ENCODE measurements at regions not wholly inside any gene's neighbourhood (a gene's known extent, or its start where the extent isn't known, plus 50 kb on each side); places are given as distances from the start of the nearest gene placed in this dataset.

DNA sequence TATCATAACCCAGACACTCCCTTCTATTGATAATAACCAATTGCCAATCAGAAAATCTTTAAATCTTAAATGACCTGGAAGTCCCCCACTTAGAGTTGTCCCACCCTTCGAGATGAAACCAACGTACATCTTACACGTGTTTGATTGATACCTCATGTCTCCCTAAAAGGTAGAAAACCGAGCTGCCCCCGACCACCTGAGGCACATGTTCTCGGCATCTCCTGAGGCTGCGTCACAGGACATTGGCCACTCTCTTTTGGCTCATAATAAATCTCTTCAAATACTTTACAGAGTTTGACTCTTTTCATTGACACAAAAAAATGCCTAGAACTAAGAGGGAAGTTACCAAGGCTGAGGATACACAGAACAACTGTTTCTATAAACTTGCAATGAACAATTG is 190.0 kb downstream of the RTP5 start:
- TF ChIP-seq YY1 (IDR thresholded peaks at IDR 0.05; ENCODE audit: low read depth) (no peak), TAF1 (IDR thresholded peaks at IDR 0.05; ENCODE audit: low read depth) (no peak), ZBTB7A (IDR thresholded peaks at IDR 0.05; ENCODE audit: low read depth) (no peak), TEAD4 (IDR thresholded peaks at IDR 0.05) (no peak), CREB1 (IDR thresholded peaks at IDR 0.05; ENCODE audit: low read depth) (no peak), EP300 (IDR thresholded peaks at IDR 0.05; ENCODE audit: borderline replicate concordance) (no peak), CEBPB (IDR thresholded peaks at IDR 0.05) (no peak), TCF12 (IDR thresholded peaks at IDR 0.05; ENCODE audit: low read depth) (no peak), NFIC (IDR thresholded peaks at IDR 0.05) (no peak), RAD21 (IDR thresholded peaks at IDR 0.05; ENCODE audit: low read depth) (no peak), EGR1 (IDR thresholded peaks at IDR 0.05) (no peak), FOXM1 (IDR thresholded peaks at IDR 0.05; ENCODE audit: borderline replicate concordance, low read depth) (no peak)
- TF ChIP-seq, protein P1, sequence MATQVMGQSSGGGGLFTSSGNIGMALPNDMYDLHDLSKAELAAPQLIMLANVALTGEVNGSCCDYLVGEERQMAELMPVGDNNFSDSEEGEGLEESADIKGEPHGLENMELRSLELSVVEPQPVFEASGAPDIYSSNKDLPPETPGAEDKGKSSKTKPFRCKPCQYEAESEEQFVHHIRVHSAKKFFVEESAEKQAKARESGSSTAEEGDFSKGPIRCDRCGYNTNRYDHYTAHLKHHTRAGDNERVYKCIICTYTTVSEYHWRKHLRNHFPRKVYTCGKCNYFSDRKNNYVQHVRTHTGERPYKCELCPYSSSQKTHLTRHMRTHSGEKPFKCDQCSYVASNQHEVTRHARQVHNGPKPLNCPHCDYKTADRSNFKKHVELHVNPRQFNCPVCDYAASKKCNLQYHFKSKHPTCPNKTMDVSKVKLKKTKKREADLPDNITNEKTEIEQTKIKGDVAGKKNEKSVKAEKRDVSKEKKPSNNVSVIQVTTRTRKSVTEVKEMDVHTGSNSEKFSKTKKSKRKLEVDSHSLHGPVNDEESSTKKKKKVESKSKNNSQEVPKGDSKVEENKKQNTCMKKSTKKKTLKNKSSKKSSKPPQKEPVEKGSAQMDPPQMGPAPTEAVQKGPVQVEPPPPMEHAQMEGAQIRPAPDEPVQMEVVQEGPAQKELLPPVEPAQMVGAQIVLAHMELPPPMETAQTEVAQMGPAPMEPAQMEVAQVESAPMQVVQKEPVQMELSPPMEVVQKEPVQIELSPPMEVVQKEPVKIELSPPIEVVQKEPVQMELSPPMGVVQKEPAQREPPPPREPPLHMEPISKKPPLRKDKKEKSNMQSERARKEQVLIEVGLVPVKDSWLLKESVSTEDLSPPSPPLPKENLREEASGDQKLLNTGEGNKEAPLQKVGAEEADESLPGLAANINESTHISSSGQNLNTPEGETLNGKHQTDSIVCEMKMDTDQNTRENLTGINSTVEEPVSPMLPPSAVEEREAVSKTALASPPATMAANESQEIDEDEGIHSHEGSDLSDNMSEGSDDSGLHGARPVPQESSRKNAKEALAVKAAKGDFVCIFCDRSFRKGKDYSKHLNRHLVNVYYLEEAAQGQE (IDR thresholded peaks at IDR 0.05; ENCODE audit: low read depth): no peak
- TF ChIP-seq, protein P2, sequence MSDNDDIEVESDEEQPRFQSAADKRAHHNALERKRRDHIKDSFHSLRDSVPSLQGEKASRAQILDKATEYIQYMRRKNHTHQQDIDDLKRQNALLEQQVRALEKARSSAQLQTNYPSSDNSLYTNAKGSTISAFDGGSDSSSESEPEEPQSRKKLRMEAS (IDR thresholded peaks at IDR 0.05): no peak
- TF ChIP-seq, protein P3, sequence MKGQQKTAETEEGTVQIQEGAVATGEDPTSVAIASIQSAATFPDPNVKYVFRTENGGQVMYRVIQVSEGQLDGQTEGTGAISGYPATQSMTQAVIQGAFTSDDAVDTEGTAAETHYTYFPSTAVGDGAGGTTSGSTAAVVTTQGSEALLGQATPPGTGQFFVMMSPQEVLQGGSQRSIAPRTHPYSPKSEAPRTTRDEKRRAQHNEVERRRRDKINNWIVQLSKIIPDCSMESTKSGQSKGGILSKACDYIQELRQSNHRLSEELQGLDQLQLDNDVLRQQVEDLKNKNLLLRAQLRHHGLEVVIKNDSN (IDR thresholded peaks at IDR 0.05): no peak

- TF ChIP-seq CEBPB (IDR thresholded peaks at IDR 0.05) (no peak), RAD21 (IDR thresholded peaks at IDR 0.05; ENCODE audit: low read depth) (no peak), TAF1 (IDR thresholded peaks at IDR 0.05; ENCODE audit: low read depth) (no peak), CREB1 (IDR thresholded peaks at IDR 0.05; ENCODE audit: low read depth) (no peak), YY1 (IDR thresholded peaks at IDR 0.05; ENCODE audit: low read depth) (no peak), NFIC (IDR thresholded peaks at IDR 0.05) (no peak)
These were observed 190.8 kb downstream of the RTP5 start for GRCh38 chr2:242060212-242060835.

DNA sequence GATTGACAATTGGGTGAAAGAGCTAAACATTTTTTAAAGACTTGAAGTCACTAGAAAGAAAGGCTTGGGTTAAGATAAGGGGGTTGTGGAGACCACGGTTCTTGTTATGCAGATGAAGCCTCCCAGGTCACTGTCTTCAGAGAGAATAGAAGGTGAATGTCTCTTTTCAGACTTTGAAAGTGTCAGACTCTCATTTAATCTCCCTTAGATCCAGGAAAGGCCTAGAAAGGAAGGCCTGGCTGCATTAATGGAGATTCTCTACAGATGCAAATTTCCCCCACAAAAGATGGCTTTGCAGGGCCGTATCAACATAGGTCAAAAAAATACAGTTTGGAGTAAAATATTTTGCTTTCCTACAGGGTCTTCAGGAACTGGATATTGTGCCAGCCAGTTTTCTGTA is 193.9 kb downstream of the RTP5 start:
- TF ChIP-seq CEBPB (IDR thresholded peaks at IDR 0.05): no peak
- TF ChIP-seq, protein P1 (IDR thresholded peaks at IDR 0.05; ENCODE audit: low read depth): no peak
- TF ChIP-seq CREB1 (IDR thresholded peaks at IDR 0.05; ENCODE audit: low read depth): no peak
- TF ChIP-seq, protein P3 (IDR thresholded peaks at IDR 0.05): no peak
- no peak for TF ChIP-seq NFIC (IDR thresholded peaks at IDR 0.05)
- no peak for TF ChIP-seq RAD21 (IDR thresholded peaks at IDR 0.05; ENCODE audit: low read depth)
- TF ChIP-seq YY1 (IDR thresholded peaks at IDR 0.05; ENCODE audit: low read depth): no peak
- no peak for TF ChIP-seq FOXM1 (IDR thresholded peaks at IDR 0.05; ENCODE audit: borderline replicate concordance, low read depth)
- TF ChIP-seq EGR1 (IDR thresholded peaks at IDR 0.05): no peak
- TF ChIP-seq TCF12 (IDR thresholded peaks at IDR 0.05; ENCODE audit: low read depth): no peak
- no peak for TF ChIP-seq EP300 (IDR thresholded peaks at IDR 0.05; ENCODE audit: borderline replicate concordance)
- TF ChIP-seq TAF1 (IDR thresholded peaks at IDR 0.05; ENCODE audit: low read depth): no peak
- TF ChIP-seq, protein P2 (IDR thresholded peaks at IDR 0.05): no peak
- TF ChIP-seq ZBTB7A (IDR thresholded peaks at IDR 0.05; ENCODE audit: low read depth): no peak
- no peak for TF ChIP-seq TEAD4 (IDR thresholded peaks at IDR 0.05)

GRCh38 chr2:242063850-242064249 is 194.3 kb downstream of the RTP5 start:
- TF ChIP-seq, protein P3 (IDR thresholded peaks at IDR 0.05): no peak
- no peak for TF ChIP-seq NFIC (IDR thresholded peaks at IDR 0.05)
- TF ChIP-seq, protein P1 (IDR thresholded peaks at IDR 0.05; ENCODE audit: low read depth): no peak
- TF ChIP-seq EP300 (IDR thresholded peaks at IDR 0.05; ENCODE audit: borderline replicate concordance): no peak
- no peak for TF ChIP-seq TCF12 (IDR thresholded peaks at IDR 0.05; ENCODE audit: low read depth)
- TF ChIP-seq EGR1 (IDR thresholded peaks at IDR 0.05): no peak
- TF ChIP-seq TEAD4 (IDR thresholded peaks at IDR 0.05): no peak
- no peak for TF ChIP-seq CEBPB (IDR thresholded peaks at IDR 0.05)
- no peak for TF ChIP-seq ZBTB7A (IDR thresholded peaks at IDR 0.05; ENCODE audit: low read depth)
- TF ChIP-seq, protein P2 (IDR thresholded peaks at IDR 0.05): no peak
- no peak for TF ChIP-seq CREB1 (IDR thresholded peaks at IDR 0.05; ENCODE audit: low read depth)
- TF ChIP-seq FOXM1 (IDR thresholded peaks at IDR 0.05; ENCODE audit: borderline replicate concordance, low read depth): no peak
- TF ChIP-seq RAD21 (IDR thresholded peaks at IDR 0.05; ENCODE audit: low read depth): no peak
- no peak for TF ChIP-seq YY1 (IDR thresholded peaks at IDR 0.05; ENCODE audit: low read depth)
- TF ChIP-seq TAF1 (IDR thresholded peaks at IDR 0.05; ENCODE audit: low read depth): no peak

Data from Ishikawa (cell line).